ELF-1 (cell line): ENCODE measurements at regions not wholly inside any gene's neighbourhood (a gene's known extent, or its start where the extent isn't known, plus 50 kb on each side); places are given as distances from the start of the nearest gene placed in this dataset.
"Not testable (repeated sequence)": the region's sequence is repeated elsewhere in the genome, so short reads cannot be mapped to it uniquely, and the experiment has no call there.

ENCODE experiments used
- DNase-seq: peaks from one replicate; pipeline ENCODE4 v3.0.0-alpha.2; 2016; ENCODE audit warnings: low read depth, low spot score

DNA sequence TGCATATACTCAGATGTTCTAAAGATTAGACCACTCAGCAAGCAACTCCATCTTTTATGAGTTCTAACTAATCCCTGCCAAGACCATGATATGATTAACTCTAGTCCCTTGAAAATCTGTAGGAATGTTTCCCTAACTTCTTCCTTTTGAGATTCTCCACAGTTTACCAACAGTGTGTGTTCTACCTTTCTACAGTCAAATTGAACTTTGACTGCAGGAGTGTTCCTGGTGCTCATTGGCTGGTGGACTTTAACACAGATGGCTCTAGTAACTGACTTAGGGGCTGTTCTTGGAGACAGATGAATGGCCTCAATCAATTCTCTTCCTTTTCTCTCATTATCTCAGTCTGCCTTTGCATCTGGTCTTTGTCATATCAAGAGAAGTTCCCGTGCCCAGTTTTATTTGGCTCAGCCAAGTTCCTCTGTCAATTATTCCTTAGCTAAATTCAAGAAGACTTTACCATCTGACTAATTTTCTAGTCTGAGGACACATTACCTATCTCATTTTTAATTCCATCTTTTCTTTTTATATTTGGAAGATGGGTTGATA is 643.9 kb upstream of the CAMK1G start:
- no peak for DNase-seq

GRCh38 chr1:208942394-208943130 is 641.0 kb upstream of the CAMK1G start:
- DNase-seq, result no peak

DNA sequence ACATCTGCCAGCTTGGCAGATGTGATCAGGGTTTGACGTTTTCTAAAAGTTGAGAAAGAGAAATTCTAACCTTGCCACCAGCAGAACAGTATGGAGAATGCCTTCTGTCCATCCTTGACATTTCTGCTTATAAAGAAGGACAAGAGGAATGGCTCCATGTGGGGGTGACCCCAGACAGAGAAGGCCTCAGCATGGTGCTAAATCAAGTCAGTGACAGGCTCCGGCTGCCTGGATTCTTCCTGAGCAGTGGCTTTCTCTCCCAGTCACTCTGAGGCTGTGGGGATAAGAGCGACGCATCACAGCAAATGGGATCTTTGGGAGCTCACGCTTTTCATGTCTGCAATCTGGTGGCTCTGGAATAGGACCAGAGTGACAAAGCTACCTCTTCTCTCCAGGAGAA is 640.2 kb upstream of the CAMK1G start:
- no peak for DNase-seq

- DNase-seq, result no peak
Observed at GRCh38 chr1:208944981-208945451, 638.5 kb upstream of the CAMK1G start.

DNA sequence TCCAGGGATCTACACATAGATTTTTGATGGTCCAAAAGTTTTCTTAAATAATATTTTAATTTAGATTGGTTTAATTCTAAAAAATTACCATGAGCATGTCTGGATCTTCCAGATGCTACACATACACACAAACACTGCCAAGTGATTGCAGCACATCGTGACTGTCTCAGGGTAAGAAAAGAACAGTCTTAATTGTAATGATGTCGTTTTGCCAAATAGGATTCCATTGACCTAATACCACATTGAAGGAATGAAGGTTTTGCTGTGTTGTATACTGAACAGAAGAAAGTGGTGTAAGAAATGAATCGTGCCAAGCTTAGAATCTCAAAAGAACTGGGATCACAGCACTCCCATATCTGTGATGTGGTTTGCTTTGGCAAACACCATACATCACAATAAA is 633.3 kb upstream of the CAMK1G start:
- no peak for DNase-seq

- no peak for DNase-seq
Observed at GRCh38 chr1:208951026-208951525, 632.4 kb upstream of the CAMK1G start.

GRCh38 chr1:208951908-208952307 is 631.6 kb upstream of the CAMK1G start:
- peak; percentile 34 for DNase-seq

DNA sequence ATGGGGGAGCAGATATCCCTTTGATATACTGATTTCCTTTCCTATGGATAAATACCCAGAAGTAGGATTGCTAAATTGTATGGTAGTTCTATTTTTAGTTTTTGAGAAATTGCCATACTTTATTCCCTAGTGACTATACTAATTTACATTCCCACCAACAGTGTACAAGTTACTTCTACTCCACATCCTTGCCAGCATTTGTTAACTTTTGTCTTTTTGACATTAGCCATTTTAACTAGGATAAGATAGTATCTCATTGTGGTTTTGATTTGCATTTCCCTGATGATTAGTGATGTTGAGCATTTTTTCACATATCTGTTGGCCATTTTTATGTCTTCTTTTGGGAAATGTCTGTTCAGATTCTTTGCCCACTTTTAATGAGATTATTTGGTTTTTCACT is 620.6 kb upstream of the CAMK1G start:
- DNase-seq, result no peak

DNA sequence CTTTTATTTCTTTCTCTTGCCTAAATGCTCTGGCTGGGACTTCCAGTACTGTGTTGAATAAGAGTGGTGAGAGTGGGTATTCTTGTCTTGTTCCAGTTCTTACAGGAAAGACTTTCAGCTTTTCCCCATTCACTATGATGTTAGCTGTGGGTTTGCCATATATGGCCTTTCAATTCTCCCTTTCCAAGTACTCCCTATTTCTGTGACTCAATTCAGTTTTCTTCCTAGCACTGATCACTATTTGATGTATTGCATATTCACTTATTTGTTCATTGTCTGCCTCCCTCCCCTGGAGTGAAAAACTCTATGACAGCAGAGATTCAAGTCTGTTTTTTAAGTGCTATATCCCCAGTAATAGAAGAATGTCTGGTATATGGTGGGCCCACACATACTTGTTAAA is 618.2 kb upstream of the CAMK1G start:
- DNase-seq, result no peak

- no peak for DNase-seq
Observed at GRCh38 chr1:208967334-208967733, 616.2 kb upstream of the CAMK1G start.

DNA sequence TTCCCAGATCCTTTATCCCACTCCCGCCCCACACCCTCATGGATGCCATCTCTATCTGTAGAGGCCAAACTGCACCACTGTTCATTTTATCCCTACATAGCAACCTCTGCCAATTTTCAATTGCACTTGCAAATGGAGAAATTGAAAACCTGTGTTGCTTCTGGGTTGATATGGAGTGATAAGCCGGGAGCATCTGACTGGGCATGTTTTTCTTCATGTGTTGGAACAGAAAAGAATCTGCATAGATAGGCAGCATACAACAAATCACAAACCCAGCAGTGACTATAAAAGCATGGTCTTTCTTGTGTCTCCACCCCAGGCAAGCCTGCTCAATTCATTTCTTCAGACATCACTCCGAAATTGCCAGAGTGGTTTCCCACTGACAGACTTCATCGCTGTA is 608.8 kb upstream of the CAMK1G start:
- DNase-seq, result no peak

- no peak for DNase-seq
Observed at GRCh38 chr1:208975456-208975855, 608.1 kb upstream of the CAMK1G start.

GRCh38 chr1:208977012-208977411 is 606.5 kb upstream of the CAMK1G start:
- DNase-seq, result no peak

GRCh38 chr1:208977638-208978256 is 605.8 kb upstream of the CAMK1G start:
- DNase-seq, result no peak

DNA sequence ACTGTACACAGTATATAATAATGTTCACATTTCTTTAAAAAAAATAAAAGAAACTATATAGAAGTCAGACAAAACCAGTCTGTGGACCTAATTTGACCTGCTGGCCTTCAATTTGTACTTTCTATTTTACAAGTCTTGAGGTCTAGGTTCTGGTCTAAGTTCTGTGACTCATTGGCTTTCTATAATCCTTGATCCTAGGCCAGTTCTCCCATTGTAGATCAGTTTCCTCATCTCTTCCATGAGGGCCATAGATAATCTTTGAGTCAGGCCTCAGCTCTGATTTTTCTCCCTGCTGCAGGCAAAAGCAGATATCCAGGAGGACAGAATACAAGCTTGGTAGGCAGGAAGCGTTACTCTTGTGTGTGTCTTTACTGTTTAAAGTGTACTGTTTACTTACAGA is 603.7 kb upstream of the CAMK1G start:
- DNase-seq, result no peak

- DNase-seq, result no peak
Observed at GRCh38 chr1:208980605-208981004, 602.9 kb upstream of the CAMK1G start.

DNA sequence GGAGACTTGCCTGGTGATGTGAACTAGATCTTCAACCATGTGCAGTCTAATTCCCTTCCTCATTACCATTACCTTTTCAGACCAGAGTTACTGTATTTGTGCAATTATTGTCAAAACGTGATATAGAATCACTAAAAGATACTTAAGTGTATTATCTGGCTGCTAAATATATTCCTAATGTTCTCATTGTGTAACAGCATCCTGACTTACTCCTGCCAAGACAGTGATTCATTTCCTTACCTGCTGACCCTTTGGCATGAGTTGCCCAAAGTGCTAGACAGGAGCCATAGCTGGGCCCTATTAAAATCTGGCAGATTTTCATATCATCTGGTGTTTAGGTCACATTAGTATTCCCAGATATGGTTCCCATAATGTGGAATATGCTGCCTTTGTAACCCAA is 598.3 kb upstream of the CAMK1G start:
- DNase-seq, result no peak

DNA sequence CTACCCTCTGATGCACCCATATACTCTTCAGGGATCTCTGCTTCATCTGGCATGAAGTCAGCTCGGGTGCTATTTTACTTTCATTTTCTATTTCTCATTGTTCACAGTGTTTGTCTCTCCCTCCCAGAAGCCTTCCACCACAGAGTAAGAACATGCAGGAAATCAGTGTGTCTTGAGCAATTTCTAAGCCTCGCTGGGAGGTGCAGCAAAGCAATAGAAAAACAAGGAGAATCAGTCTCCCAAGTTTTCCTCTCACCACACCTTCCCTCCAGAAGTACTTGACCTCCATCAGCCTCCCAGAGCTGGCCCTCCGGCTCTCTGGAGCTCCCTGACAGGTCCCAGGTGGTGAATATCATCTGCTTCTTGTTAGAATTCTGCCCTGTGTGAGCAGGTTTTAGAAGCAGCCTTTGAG is 594.7 kb upstream of the CAMK1G start:
- DNase-seq, result no peak

DNA sequence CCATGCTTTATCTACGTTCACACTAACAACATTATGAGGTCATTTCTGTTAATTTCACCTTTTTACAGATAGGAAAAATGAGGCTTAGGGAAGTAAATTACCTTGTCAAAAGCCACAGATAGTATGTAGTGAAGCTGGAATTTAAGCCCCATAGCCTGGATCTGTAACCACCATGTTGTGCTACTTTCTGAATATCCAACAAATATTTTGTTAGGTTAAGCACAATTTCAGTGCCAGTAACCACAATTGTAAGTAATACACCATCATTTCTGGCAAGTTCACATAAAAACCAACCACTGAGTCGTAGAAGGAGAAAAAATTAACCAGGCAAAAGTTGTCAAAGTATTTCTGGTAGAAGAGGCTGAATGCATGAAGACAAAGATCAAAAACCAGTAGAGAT is 593.1 kb upstream of the CAMK1G start:
- DNase-seq, result no peak

- not testable (repeated sequence) for DNase-seq
Observed at GRCh38 chr1:208997053-208997452, 586.5 kb upstream of the CAMK1G start.

DNA sequence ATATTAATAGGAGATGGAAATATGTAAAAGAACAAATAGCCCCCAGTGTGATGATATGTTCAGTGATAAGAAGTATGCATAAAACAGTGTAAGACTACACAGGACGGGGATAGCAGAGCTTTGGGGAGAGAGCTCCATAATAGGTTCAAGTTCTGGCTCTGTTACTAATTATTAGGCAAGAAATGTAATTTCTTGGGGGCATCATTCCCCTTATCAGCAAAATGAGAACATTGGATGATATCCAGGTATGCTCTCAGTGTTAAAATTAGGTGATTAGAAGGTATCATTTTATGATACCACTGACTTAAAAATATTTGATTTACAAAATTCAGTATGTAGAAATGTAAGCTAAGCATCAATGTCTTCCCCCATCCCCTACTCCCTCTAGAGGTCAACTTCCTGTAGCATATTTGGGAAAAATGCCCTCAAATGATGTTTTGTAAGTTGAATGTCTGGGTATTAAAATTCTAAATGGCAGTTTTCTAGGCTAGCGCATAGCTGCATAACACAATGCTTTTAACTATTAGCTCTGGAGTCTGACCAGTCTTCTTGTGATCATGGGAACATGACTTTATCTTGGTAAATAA is 585.7 kb upstream of the CAMK1G start:
- no peak for DNase-seq

- DNase-seq, result no peak
Observed at GRCh38 chr1:209008586-209008985, 574.9 kb upstream of the CAMK1G start.
